ENCODE measurements at regions not wholly inside any gene's neighbourhood (a gene's known extent, or its start where the extent isn't known, plus 50 kb on each side); places are given as distances from the start of the nearest gene placed in this dataset.

DNA sequence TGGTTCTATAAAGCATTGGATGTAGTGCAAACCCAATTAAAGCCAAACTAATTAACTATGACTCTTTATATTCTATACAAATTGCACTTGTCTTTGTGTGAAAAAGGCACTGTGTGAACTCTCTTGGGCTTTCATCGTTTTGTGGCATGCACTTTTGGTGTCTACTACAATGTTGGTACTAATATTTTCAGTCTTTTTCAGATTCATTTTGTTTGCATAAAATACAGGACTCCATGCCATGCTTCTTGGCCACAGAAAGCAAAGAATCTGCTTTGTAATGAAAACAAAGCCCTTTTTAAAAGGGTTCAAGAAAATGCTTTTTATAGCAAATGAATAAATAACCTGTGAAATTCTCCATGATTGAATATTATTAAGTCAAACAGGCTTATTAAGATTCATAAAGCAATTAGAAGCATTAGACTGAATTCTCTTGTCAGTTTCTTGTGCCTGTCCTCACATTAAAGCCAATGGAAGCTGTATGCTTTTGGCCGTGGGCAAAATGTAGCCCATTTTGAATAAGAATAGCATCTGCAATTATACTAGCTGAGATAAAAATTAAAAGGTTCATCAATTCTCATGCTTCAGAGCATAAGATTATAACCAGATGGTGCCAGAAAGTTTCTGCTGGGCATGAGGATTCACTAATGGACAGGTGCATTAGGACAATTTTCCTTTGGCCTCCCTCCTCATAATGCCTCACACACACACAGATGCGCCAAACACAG, 1665.2 kb downstream of the SUCLG1 start:
- DNase-seq, result no peak
- no peaks in the 10 kb centered on the region for H3K4me1 ChIP-seq
- TF ChIP-seq POLR2A (IDR thresholded peaks at IDR 0.05), result no peak
- TF ChIP-seq, protein P1, sequence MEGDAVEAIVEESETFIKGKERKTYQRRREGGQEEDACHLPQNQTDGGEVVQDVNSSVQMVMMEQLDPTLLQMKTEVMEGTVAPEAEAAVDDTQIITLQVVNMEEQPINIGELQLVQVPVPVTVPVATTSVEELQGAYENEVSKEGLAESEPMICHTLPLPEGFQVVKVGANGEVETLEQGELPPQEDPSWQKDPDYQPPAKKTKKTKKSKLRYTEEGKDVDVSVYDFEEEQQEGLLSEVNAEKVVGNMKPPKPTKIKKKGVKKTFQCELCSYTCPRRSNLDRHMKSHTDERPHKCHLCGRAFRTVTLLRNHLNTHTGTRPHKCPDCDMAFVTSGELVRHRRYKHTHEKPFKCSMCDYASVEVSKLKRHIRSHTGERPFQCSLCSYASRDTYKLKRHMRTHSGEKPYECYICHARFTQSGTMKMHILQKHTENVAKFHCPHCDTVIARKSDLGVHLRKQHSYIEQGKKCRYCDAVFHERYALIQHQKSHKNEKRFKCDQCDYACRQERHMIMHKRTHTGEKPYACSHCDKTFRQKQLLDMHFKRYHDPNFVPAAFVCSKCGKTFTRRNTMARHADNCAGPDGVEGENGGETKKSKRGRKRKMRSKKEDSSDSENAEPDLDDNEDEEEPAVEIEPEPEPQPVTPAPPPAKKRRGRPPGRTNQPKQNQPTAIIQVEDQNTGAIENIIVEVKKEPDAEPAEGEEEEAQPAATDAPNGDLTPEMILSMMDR (IDR thresholded peaks at IDR 0.05), result no peak
- no peaks in the 10 kb centered on the region for H3K9me3 ChIP-seq
- H3K27ac ChIP-seq, result no peak overlapping the region
- H3K36me3 ChIP-seq, result no peaks in the 10 kb centered on the region
- H3K27me3 ChIP-seq, result no peaks in the 10 kb centered on the region
- no peak overlapping the region for H3K4me3 ChIP-seq

DNA sequence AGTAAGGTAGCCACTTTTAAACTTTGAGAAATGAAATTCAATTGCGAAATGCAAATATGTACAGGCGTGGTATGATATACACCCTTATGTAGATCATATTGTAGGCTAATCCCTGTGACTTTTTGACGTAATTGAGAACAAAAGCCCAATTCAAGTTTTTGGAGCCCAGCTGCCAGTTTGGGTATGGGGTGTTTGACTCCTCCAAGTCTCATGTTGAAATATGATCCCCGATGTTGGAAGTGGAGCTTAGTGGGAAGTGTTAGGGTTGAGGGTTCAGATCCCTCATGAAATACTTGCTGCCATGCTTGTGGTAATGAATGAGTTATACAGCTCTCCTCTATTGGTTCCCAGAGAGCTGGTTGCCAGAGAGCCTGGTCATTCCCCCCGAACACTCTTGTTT, 1666.8 kb downstream of the SUCLG1 start:
- Histone ChIP-seq H3K4me3 (no peak overlapping the region), H3K27me3 (no peaks in the 10 kb centered on the region), H3K27ac (no peak overlapping the region), H3K36me3 (no peaks in the 10 kb centered on the region), H3K9me3 (no peaks in the 10 kb centered on the region), H3K4me1 (no peaks in the 10 kb centered on the region)
- no peak for DNase-seq
- no peak for TF ChIP-seq POLR2A (IDR thresholded peaks at IDR 0.05)
- TF ChIP-seq, protein P1 (IDR thresholded peaks at IDR 0.05), result no peak

- DNase-seq, result no peak
- H3K9me3 ChIP-seq, result no peaks in the 10 kb centered on the region
- no peaks in the 10 kb centered on the region for H3K4me1 ChIP-seq
- no peak overlapping the region for H3K27ac ChIP-seq
- no peaks in the 10 kb centered on the region for H3K27me3 ChIP-seq
- H3K4me3 ChIP-seq, result no peak overlapping the region
- no peak for TF ChIP-seq POLR2A (IDR thresholded peaks at IDR 0.05)
- TF ChIP-seq, protein P1 (IDR thresholded peaks at IDR 0.05), result no peak
- no peaks in the 10 kb centered on the region for H3K36me3 ChIP-seq
These were observed 1668.7 kb downstream of the SUCLG1 start for GRCh38 chr2:82790206-82791021.

DNA sequence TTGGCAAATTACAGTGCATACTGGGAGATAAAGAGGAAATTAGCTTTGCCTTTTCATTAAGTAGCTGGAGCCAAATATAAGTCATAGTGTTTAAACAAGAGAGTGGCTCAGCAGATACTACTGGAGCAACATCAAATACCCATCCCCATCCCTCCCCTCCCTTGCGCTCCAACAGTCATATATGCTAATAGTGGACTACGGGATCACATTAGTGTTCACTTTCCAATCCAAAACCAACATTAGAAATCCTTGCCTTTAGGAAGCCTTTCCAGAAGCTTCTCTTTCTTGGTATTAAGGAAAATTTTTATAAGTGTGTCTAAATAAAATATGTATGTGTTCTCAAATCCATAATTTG, 1669.3 kb downstream of the SUCLG1 start:
- Histone ChIP-seq H3K4me1 (no peaks in the 10 kb centered on the region), H3K36me3 (no peaks in the 10 kb centered on the region), H3K4me3 (no peak overlapping the region), H3K27me3 (no peaks in the 10 kb centered on the region), H3K27ac (no peak overlapping the region), H3K9me3 (no peaks in the 10 kb centered on the region)
- DNase-seq, result no peak
- no peak for TF ChIP-seq POLR2A (IDR thresholded peaks at IDR 0.05)
- TF ChIP-seq, protein P1 (IDR thresholded peaks at IDR 0.05), result no peak

GRCh38 chr2:82781176-82781915, 1677.7 kb downstream of the SUCLG1 start:
- Histone ChIP-seq H3K36me3 (no peaks in the 10 kb centered on the region), H3K9me3 (no peaks in the 10 kb centered on the region), H3K27me3 (no peaks in the 10 kb centered on the region), H3K27ac (no peak overlapping the region), H3K4me1 (no peaks in the 10 kb centered on the region), H3K4me3 (no peak overlapping the region)
- no peak for TF ChIP-seq POLR2A (IDR thresholded peaks at IDR 0.05)
- TF ChIP-seq, protein P1 (IDR thresholded peaks at IDR 0.05), result no peak
- DNase-seq, result no peak
